ENCODE measurements at regions not wholly inside any gene's neighbourhood (a gene's known extent, or its start where the extent isn't known, plus 50 kb on each side); places are given as distances from the start of the nearest gene placed in this dataset.
A peak's percentile ranks its signal among the peaks of the same experiment; 100 is the strongest.

DNA sequence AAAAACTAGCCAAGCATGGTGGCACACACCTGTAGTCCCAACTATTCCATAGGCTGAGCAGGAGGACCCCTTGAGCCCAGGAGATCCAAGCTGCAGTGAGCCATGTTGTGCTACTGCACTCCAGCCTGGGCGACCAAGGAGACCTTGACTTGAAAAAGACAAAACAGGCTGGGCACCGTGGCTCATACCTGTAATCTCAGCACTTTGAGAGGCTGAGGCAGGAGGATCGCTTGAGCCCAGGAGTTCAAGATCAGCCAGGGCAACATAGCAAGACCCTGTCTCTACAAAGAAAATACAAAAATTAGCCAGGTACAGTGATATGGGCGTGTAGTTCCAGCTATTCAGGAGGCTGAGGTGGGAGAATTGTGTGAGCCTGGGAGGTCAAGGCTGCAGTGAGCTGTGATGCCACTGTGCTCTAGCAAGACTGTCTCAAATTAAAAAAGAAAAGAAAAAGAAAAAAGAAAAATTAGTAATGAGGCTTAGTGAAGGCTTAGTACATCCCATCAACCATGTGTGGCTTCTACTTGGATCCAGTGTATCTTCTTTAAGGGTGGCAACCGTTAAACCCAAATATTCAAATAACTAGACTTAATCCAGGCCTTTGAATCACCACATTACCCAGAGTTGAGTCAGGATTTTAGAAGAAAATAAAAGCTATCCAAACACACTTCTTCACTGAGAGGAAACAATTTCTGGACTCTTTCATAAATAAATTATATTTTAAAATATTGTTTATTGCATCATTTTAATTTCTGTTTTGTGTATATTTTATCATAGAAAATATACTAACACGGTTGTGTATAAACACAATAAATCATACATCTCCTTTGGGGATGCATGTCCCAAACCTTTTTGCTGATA is 74.3 kb upstream of the RAB4A start:
- no peak for DNase-seq

- no peak for DNase-seq
These were observed 73.7 kb upstream of the RAB4A start for GRCh38 chr1:229197265-229197585.

DNA sequence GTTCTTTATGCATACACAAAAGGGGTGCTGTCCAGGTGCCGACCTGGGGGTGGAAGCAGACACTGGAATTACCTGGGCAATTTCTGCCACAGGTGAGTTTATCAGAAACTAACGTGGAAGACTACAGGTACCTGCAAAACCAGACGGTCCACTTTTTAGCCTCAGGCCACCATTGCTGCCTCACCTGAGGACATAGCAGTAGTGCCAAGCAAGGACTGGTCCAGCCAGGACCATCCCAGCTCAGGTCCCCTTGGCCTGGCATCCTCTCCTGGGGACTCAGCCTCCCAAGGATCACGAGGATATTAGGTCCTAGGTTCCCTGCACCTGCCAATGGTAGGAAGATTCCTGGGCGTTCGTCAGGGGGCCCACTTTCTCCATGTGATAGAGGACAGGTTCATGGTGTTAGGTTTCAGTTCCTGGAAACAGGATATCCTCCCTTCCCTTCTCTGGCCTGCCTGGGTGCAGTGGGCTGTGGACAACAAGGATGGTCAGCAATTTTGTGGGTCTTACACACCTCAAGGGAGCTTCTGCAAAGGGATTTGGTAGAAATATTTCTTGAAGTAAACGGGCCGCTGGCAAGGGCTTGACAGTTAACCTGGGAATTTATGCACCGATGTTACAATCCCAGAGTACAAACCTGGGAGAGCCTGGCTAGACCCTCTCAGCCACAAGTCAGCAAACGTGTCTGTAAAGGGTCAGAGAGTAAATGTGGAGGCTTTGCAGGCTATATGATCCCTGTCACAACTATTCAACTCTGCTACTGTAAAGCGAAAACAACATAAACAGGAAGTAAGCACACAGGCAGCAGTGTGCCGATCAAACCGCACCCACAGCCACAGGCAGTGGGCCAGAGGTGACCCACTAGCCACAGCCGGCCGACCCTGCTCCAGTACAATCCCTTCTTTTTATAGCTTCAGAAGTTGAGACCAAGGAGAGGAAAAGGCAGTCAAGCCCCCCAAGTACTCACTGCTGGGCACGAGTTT is 71.4 kb upstream of the RAB4A start:
- no peak for DNase-seq

DNA sequence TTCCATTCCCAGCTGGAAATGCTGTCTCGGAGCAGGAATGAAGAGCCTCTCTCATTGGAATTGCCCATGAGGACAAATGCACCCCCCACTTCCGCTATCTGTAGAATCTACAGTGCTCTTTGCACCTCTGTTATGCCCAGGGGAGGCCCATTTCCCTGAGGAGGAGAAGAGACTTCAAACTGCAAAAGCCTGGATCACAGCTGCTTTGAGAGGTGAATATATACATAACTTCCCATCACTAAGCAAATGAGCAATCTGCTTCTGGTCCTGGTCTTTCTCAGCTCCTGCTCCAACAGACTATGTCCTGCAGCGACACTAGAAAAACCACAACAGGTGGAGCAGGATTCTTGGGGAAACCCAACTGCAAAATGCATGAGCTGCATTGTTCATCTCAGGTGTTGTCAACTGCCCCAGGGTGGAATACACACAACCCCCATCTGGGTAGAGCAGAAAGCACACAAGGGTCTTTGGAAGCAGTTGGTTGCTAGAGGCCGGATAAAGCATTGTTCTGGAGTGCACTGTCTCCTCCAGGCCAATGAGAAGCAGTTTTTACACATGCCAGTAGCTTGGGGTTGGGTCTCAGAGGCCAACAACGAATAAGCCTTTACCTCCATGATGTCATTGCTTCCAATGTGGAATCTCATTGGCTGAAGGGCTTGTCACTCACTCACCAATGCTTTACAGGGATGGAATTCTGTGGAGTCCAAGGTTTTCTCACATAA is 67.7 kb upstream of the RAB4A start:
- no peak for DNase-seq

- DNase-seq = no peak
These were observed 66.8 kb upstream of the RAB4A start for GRCh38 chr1:229203991-229204632.

DNA sequence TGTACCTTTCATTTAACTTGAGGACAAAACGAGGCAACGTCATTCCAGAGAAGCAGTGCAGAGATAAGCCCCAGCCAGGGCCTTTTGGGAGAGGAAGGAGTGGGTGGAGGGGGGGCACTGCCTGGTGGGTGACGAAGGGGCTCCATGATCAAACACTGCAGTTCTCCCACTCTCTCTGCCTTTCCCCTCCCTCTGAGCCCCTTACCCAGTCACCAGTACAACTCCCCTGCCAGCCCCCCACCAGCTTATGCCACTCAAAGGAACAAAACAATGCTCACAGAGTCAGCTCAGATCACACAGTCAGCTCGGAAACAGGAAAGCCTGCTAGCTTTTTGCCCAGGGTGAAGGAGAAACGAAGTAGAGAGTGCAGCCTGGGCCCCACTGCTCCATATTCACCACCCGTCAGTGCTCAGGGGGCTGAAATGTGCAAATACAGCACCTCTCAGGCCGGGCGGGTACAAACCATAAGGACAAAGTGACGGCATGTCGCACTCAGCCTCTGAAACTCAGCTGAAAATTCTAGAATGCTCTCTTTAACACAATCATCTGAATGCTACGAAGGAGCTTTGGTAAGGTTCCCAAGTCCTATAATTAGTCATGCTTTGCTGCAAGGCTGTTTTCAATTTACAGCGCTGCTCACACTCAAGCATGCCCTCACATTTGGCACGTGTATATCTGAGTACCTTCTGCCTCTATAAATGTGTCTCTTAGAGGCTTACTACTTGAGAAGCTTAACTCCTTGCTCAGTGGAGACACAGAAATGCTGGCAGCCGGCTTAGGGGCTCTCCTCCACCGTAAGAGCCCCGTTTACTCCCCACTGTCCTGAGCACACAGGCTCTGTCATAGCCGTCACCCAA is 65.8 kb upstream of the RAB4A start:
- DNase-seq = peak; percentile 36

GRCh38 chr1:229205854-229206253 is 65.1 kb upstream of the RAB4A start:
- no peak for DNase-seq

DNA sequence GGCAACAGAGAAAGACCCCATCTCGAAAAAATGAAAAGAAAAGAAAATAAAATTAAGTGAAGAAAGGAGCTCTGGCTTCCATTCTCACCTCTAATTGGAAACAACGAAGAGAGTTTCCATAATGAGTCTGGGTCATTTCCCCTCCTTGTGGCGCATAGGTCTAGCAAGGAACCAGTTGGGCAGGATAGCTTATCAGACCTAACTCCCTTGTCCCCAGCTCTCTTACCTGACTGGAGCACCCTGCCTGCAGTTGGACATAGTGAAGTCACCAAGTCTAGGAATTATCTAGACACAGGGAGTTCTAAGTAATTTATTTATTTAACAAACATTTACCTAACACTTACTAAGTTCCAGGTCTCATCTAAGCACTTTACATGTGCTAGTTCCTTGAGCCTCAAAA is 63.0 kb upstream of the RAB4A start:
- no peak for DNase-seq

DNA sequence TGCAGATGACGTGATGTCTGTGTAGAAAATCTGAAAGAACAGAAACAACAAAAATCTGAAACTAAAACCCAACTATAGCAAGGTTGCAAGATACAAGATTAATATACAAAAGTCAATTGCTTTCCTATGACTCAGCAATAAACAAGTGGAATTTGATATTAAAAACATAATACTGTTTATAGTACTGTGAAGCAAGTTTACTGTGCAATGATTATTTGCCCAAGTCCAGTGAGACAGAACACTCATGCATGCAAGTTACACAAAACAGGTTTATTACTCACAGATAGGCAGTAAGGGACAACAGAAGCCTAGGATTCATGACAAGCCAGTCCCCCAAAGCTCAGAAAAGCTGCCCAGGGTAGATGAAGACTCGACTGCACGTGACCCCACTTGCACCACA is 62.4 kb upstream of the RAB4A start:
- DNase-seq = no peak

DNA sequence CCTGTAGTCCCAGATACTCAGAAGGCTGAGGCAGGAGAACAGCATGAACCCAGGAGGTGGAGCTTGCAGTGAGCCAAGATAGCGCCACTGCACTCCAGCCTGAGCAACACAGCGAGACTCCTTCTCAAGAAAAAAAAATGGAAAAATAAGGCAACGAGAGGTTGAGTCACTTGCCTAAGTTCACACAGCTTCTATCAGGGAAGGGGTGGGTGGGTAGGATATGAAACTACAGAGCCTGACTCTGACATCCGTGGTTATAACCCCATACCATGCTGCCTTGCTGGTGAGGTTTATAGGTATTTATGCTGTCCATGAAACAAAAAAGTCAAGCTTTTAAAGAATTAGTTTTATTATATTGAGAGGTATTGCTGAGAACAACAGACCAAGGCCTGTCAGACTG is 61.5 kb upstream of the RAB4A start:
- no peak for DNase-seq

DNA sequence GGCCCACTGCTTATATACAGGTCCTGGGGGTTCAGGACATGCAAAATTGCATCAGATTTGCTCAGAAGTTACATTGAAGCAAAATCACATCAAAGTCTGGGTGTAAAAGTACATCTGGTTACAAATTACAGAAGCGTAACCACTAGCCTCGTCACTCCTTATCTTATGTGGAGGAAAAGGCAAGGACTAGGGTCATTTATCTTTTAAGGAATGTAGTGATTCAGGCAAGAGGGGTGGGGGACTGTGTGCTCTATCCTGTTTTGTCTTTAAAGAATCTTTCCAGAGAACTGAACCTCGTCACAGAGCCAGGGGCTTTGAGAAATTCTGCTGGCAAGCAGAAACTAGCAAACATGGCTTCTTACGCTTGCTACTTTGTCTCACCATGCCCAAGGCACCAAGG is 61.1 kb upstream of the RAB4A start:
- DNase-seq = no peak

GRCh38 chr1:229210844-229211243 is 60.1 kb upstream of the RAB4A start:
- no peak for DNase-seq

DNA sequence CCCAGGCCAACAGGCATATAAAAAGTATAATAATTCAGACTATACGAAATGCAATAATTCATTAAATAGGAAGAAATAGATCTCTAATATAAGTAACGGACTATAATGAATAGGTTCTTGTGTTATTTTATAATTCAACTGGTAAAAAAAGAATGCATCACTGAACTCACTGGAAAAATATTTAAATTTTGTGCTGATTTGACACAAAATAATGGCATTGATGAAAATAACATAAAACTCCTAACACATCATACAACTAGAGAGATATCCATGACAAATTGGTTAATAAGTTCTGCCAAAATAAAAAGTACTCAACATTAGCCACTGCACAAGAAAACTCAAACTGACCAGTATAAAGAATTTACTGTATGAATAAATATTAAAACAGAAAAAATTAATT is 57.1 kb upstream of the RAB4A start:
- no peak for DNase-seq

DNA sequence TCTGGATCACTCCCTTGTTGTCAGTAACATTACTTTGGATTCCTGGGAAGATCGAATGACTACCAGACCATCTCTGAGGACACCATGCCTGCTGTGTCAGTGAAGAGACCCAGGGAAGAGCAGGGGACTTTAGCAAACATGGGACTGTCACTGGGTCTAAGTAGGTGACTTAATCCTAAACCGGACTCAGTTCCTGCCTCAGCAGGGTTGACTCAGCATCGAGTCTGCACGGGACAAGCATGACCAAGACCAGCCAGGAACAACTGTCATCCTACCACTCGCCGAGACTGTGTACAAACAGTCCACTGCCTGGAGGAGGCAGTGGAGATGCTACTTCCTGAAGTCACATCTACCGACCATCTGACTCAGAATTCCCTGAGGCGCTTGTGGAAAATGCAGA is 53.2 kb upstream of the RAB4A start:
- no peak for DNase-seq

DNA sequence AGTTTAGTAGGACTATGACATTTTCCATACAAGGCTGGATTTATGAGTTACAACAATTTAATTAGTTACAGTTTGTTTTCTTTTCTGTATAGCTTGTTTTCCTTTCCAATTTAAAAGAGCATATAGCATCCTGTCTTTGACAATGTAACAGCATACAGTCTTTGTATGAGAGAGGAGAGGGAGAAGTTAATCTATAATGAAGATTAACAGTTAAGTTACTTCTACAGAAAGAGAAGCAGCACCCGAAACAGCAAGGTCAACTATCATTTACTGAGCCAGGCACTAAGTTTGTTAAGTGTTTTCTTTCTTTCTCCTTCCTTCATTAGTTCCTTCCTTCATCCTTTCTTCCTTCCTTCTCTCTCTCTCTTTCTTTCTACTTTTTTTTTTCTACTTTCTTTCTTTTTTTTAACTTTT is 52.3 kb upstream of the RAB4A start:
- no peak for DNase-seq

DNA sequence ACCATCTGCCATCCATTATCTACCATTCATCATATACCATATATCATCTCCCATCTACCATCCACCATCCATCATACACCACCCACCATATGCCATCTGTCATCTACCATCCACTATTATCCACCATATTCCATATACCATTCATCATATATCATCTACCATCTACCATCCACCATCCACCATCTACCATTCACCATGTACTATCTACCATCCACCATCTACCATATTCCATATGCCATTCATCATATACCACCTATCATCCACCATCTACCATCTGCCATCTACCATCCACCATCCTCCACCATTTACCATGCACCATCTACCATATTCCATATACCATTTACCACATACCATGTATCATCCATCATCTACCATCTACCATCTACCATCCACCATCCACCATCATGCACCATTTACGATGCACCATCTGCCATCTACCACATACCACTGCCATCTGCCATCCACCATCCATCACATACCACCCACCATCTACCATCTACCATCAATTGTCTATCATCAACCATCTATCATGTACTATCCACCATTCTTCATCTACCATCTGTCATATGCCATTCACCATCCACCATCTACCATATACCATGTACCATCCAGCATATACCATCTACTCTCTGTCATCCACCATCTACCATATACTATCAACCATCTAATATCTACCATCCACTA is 50.6 kb upstream of the RAB4A start:
- no peak for DNase-seq

GRCh38 chr1:229221106-229222019 is 49.5 kb upstream of the RAB4A start:
- no peak for DNase-seq
